NCI-H1417 (cell line): ENCODE measurements at regions not wholly inside any gene's neighbourhood (a gene's known extent, or its start where the extent isn't known, plus 50 kb on each side); places are given as distances from the start of the nearest gene placed in this dataset.

Experiments used
- DNase-seq, 3 experiments: peaks; one replicate each; lab custom pipeline; 2025; lab: John Stamatoyannopoulos, UW

- DNase-seq: no peak
These were observed 62.9 kb upstream of the IL17B start for GRCh38 chr5:149441986-149442385.

GRCh38 chr5:149441194-149441753 lies 62.2 kb upstream of the IL17B start:
- no peak for DNase-seq

- peak in 1 of 3 experiments; percentile 8 for DNase-seq
These were observed 60.9 kb upstream of the IL17B start for GRCh38 chr5:149439899-149440542.

DNA sequence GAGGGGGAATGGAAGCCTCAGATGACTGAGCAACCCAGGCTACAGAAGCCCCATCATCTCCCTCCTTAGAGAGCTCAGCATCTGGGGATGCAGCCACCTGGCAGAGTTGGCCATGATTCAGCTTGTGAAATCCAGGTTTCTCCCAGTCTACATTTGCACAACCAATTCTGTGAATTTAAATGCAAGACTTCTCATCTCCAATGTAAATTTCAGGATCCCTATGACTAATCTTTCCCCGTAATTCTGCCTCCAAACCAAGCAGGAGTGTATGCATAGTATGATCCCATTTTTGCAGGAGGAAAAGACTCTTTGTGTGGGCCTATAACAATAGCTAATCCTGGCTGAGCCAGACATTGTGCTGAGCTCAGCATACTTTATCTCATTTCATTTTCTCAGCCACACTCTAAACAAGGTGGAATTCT lies 59.6 kb upstream of the IL17B start:
- no peak for DNase-seq

GRCh38 chr5:149438281-149438680 lies 59.2 kb upstream of the IL17B start:
- no peak for DNase-seq

DNA sequence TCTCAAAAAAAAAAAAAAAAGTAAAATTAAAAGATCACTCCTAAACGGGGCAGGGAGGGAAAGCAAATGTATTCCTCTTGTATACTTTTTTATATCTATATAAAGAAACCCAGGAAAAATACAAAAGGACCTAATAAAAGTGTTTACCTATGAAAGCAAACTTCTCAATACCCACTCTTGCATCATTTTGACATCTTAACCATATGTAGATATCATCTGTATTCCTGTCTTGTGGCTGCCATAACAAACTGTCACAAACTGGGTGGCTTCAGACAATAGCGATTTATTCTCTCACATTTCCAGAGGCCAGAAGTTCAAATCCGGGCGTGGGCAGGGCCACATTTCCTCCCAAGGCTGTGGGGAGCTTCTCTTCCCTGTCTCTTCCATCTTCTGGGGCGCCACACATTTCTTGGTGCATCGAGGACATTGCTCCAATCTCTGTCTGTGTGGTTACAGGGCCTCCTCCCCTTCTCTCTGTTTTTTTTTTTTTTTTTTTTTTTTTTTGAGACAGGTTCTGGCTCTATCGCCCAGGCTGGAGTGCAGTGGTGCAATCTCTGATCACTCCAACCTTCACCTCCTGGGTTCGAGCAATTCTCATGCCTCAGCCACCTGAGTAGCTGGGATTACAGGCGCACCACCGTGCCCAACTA lies 58.4 kb upstream of the IL17B start:
- DNase-seq: no peak

DNA sequence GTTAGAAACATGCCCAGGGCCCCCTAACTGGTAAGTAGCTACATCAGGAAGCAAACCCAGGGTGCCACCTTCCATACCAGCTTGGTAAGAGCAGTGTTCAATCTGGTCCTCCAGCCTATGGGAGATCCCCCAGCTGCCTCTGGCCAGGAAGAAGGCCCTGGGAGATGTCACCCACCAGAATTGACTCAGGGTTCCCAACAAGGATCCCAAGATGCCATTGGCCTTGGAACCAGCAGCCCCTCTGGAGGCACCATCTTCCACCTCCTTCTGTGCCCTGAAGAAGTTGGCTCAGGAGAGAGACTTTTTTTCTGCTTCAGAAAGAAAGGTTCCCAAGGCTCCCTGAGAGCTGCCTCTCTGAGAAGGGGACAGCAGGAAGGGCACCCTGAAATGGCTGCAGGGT lies 56.6 kb upstream of the IL17B start:
- no peak for DNase-seq

DNA sequence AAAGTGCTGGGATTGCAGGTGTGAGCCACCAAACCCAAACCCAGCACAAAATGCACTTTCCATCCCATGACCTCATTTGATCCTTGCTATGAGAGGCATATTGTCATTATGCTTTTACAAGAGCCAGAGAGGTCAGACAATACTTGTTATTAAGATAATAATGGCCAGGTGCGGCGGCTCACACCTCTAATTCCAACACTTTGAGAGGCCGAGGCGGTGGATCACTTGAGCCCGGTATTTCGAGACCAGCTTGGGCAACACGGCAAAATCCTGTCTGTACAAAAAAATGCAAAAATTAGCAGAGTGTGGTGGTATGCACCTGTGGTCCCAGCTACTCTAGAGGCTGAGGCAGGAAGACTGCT lies 55.9 kb upstream of the IL17B start:
- DNase-seq: peak in 2 of 3 experiments; percentile 7 to 50

DNA sequence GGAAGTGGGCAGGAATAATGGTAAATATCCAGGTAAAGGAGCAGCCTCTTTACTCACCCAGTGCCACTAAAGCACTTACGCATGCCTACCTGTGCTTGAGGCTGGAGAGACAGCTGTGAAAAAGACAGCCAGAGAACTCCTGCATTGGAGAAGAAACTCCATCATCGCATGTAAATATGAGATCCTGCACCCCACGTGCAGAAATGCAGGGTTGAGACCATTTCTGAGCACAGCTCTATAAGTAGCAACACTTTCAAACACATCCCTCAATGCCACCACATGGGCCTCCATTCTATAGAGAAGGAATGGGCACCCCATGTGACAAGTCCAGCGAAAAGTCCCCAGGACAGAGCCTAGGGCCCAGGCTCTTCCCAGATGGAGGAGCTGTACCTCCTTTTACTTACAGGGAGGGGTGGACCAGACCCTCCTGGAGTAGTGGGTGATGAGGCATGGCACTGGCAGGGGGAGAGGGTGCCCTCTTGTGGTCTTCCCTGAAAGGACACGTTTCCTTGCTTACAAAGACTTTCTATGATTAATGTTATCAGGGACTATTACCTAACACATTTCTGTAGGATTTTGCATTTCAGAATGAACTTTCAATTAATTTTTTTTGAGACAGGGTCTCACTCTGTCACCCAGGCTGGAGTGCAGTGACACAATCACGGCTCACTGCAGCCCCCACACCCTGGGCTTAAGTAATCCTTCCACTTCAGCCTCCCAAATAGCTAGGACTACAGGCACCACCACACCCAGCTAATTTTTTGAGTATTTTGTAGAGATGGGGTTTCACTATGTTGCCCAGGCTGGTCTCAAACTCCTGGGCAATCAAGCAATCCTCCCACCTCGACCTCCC lies 55.3 kb upstream of the IL17B start:
- peak; percentile 31 to 56 (median 53) for DNase-seq

- no peak for DNase-seq
These were observed 54.5 kb upstream of the IL17B start for GRCh38 chr5:149433524-149434131.

GRCh38 chr5:149432911-149433401 lies 53.9 kb upstream of the IL17B start:
- no peak for DNase-seq

DNA sequence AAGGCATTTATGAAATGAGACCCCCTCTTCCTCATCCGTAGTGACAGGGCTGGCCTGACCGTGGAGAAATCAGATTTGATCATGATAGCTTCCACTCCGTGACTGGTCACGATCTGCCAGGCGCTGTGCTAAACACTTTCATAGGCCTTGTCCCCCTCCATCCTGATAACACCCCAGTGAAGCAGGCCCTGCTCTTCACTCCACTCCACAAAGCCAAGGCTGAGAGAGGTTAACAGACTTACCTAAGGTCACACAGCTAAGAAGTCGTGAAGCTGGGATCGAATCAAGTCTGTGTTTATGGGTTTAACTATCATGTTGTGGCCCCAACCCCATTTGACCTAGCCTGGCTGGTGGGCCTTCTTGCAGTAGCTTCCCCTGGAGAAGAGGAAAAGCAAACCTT lies 53.3 kb upstream of the IL17B start:
- no peak for DNase-seq

GRCh38 chr5:149429839-149430721 lies 51.0 kb upstream of the IL17B start:
- DNase-seq: no peak
